GM23338 (cell line): ENCODE measurements at regions not wholly inside any gene's neighbourhood (a gene's known extent, or its start where the extent isn't known, plus 50 kb on each side); places are given as distances from the start of the nearest gene placed in this dataset.

ENCODE experiments used
- ATAC-seq: fragments of 200-7000 bp; cut with Tn5 transposase; 3 replicates; pipeline ENCODE4 v1.9.1; 2020
- DNase-seq: peaks from one replicate; pipeline ENCODE4 v3.0.0-alpha.2; 2015; ENCODE audit warnings: low spot score
- H2AFZ ChIP-seq: fragments of 200-600 bp; sonication (generic); 2 replicates; pipeline ENCODE4 v1.8.0; 2016; ENCODE audit warnings: antibody characterized with exemption, mild to moderate bottlenecking, moderate library complexity
- H3F3A ChIP-seq: fragments of 200-600 bp; sonication (generic); replicated peaks from 2 replicates; pipeline ENCODE4 v1.8.0; 2017; ENCODE audit warnings: antibody characterized with exemption, mixed run types, low read depth
- H3K27ac ChIP-seq: fragments of 200-600 bp; sonication (generic); 2 replicates; pipeline ENCODE4 v1.6.1; 2016; ENCODE audit warnings: low read depth
- H3K27me3 ChIP-seq: fragments of 200-600 bp; sonication (generic); 2 replicates; pipeline ENCODE4 v1.8.0; 2016; ENCODE audit warnings: mild to moderate bottlenecking, mixed run types, moderate library complexity; ENCODE audit not compliant: insufficient read depth
- H3K36me3 ChIP-seq: fragments of 200-600 bp; sonication (generic); 2 replicates; pipeline ENCODE4 v1.8.0; 2016; ENCODE audit warnings: mild to moderate bottlenecking; ENCODE audit not compliant: insufficient read depth
- H3K4me1 ChIP-seq: fragments of 200-600 bp; sonication (generic); 2 replicates; pipeline ENCODE4 v1.8.0; 2016; ENCODE audit warnings: mild to moderate bottlenecking, moderate library complexity; ENCODE audit not compliant: insufficient read depth
- H3K4me2 ChIP-seq: fragments of 200-600 bp; sonication (generic); 2 replicates; pipeline ENCODE4 v1.7.1; 2017; ENCODE audit warnings: mixed run types
- H3K4me3 ChIP-seq: fragments of 200-600 bp; sonication (generic); 2 replicates; pipeline ENCODE4 v1.6.1; 2016; ENCODE audit warnings: mixed run types
- H3K79me2 ChIP-seq: fragments of 200-600 bp; sonication (generic); replicated peaks from 2 replicates; pipeline ENCODE4 v1.8.0; 2017; ENCODE audit warnings: mild to moderate bottlenecking; ENCODE audit not compliant: insufficient read depth
- H3K9me2 ChIP-seq: fragments of 200-600 bp; sonication (generic); 2 replicates; pipeline ENCODE4 v1.8.0; 2017; ENCODE audit not compliant: insufficient read depth
- H4K20me1 ChIP-seq: fragments of 200-600 bp; sonication (generic); replicated peaks from 2 replicates; pipeline ENCODE4 v1.8.0; 2017; ENCODE audit warnings: mild to moderate bottlenecking; ENCODE audit not compliant: insufficient read depth
- H3K27ac Mint-ChIP-seq: 2 replicates; pipeline ENCODE4 v1.8.0; 2020; ENCODE audit warnings: inconsistent platforms, mild to moderate bottlenecking, moderate library complexity, mixed read lengths
- H3K27me3 Mint-ChIP-seq: 3 replicates; pipeline ENCODE4 v1.8.0; 2022; ENCODE audit warnings: low read depth, mild to moderate bottlenecking, moderate library complexity, mixed read lengths, inconsistent platforms; ENCODE audit not compliant: insufficient read depth, poor library complexity
- H3K36me3 Mint-ChIP-seq: 3 replicates; pipeline ENCODE4 v1.8.0; 2021; ENCODE audit warnings: low read depth, mild to moderate bottlenecking, inconsistent platforms, moderate library complexity, mixed read lengths
- H3K4me1 Mint-ChIP-seq: 3 replicates; pipeline ENCODE4 v1.8.0; 2020; ENCODE audit warnings: mild to moderate bottlenecking, inconsistent platforms, mixed read lengths
- H3K4me3 Mint-ChIP-seq: 3 replicates; pipeline ENCODE4 v1.8.0; 2021; ENCODE audit warnings: moderate library complexity, mild to moderate bottlenecking, inconsistent platforms, mixed read lengths
- H3K9me3 Mint-ChIP-seq: 3 replicates; pipeline ENCODE4 v1.8.0; 2020; ENCODE audit warnings: moderate library complexity, mild to moderate bottlenecking, inconsistent platforms, mixed read lengths
- CREB1 ChIP-seq: fragments of 250-450 bp; sonication (Bioruptor Pico); IDR thresholded peaks from 2 replicates; pipeline ENCODE4 v1.5.0; 2020; ENCODE audit warnings: low read depth, mild to moderate bottlenecking, moderate library complexity
- CTCF ChIP-seq, 2 experiments: fragments of 200-600 bp in 1 of 2; sonication (generic) in 1 of 2; conservative IDR thresholded peaks; 2 replicates each; pipeline versions ENCODE4 v1.5.1 to v1.6.1; 2016 to 2017; ENCODE audit warnings: antibody characterized with exemption in 2 of 2, low read depth in 2 of 2, mild to moderate bottlenecking in 2 of 2, moderate library complexity in 1 of 2
- JUNB ChIP-seq: IDR thresholded peaks from one replicate; pipeline ENCODE4 v1.6.1; 2016; ENCODE audit warnings: antibody characterized with exemption; ENCODE audit not compliant: unreplicated experiment
- POLR2AphosphoS5 ChIP-seq: IDR thresholded peaks from 2 replicates; pipeline ENCODE4 v1.6.1; 2016; ENCODE audit warnings: antibody characterized with exemption, low read depth
- REST ChIP-seq: IDR thresholded peaks from one replicate; pipeline ENCODE4 v1.6.1; 2018; ENCODE audit warnings: antibody characterized with exemption; ENCODE audit not compliant: unreplicated experiment
- STAT1 ChIP-seq: IDR thresholded peaks from one replicate; pipeline ENCODE4 v1.6.1; 2016; ENCODE audit warnings: antibody characterized with exemption; ENCODE audit not compliant: unreplicated experiment
- ZNF114 ChIP-seq: fragments of 250-450 bp; sonication (Bioruptor Pico); IDR thresholded peaks from 2 replicates; pipeline ENCODE4 v1.5.0; 2020; ENCODE audit warnings: mild to moderate bottlenecking, moderate library complexity

GRCh38 chr6:68313911-68314310 lies 321.2 kb upstream of the ADGRB3 start:
- Mint-ChIP-seq H3K27me3 (no peaks in the 10 kb centered on the region), H3K4me1 (no peaks in the 10 kb centered on the region)
- DNase-seq: peak; percentile 21

GRCh38 chr6:68307301-68307700 lies 327.8 kb upstream of the ADGRB3 start:
- Mint-ChIP-seq H3K4me3 (no peak overlapping the region), H3K4me1 (no peaks in the 10 kb centered on the region), H3K27ac (no peak overlapping the region), H3K9me3 (peaks cover 11% of the 10 kb centered on the region), H3K27me3 (no peaks in the 10 kb centered on the region), H3K36me3 (no peaks in the 10 kb centered on the region; the same call in 2 of the 3 replicates)
- Histone ChIP-seq H3K79me2 (no peaks in the 10 kb centered on the region), H3F3A (no peaks in the 10 kb centered on the region), H2AFZ (no peak overlapping the region), H3K4me3 (no peak overlapping the region), H3K36me3 (no peaks in the 10 kb centered on the region), H3K9me2 (no peaks in the 10 kb centered on the region; the same call in 1 of the 2 replicates), H3K4me2 (no peak overlapping the region), H4K20me1 (no peaks in the 10 kb centered on the region), H3K4me1 (no peaks in the 10 kb centered on the region), H3K27ac (no peak overlapping the region), H3K27me3 (no peaks in the 10 kb centered on the region)
- no peak for DNase-seq
- ATAC-seq: no peak
- TF ChIP-seq REST: no peak
- TF ChIP-seq POLR2AphosphoS5: no peak
- no peak for TF ChIP-seq ZNF114 (CRISPR knock-in tag)
- no peak for TF ChIP-seq JUNB
- no peak for TF ChIP-seq STAT1

More at GRCh38 chr6:68313911-68314310, 321.2 kb upstream of the ADGRB3 start:
- Histone ChIP-seq H3K9me2 (no peaks in the 10 kb centered on the region), H3K79me2 (no peaks in the 10 kb centered on the region), H3K4me1 (no peaks in the 10 kb centered on the region), H3K27ac (no peak overlapping the region), H4K20me1 (no peaks in the 10 kb centered on the region), H3K27me3 (no peaks in the 10 kb centered on the region), H3K4me2 (no peak overlapping the region), H3K36me3 (no peaks in the 10 kb centered on the region), H3F3A (no peaks in the 10 kb centered on the region), H2AFZ (no peak overlapping the region), H3K4me3 (no peak overlapping the region)
- H3K36me3 Mint-ChIP-seq: no peaks in the 10 kb centered on the region
- TF ChIP-seq CTCF (conservative IDR thresholded peaks at IDR 0.05; ENCODE audit: low read depth in 2 of 2) (peak; percentile 54 to 61), REST (no peak), CREB1 (CRISPR knock-in tag) (no peak)
- no peaks in the 10 kb centered on the region for H3K9me3 Mint-ChIP-seq
- H3K4me3 Mint-ChIP-seq: no peak overlapping the region
- ATAC-seq: no peak
- no peak overlapping the region for H3K27ac Mint-ChIP-seq
